ENCODE measurements at regions not wholly inside any gene's neighbourhood (a gene's known extent, or its start where the extent isn't known, plus 50 kb on each side); places are given as distances from the start of the nearest gene placed in this dataset.

GRCh38 chr3:73808862-73809509 is 184.2 kb upstream of the PDZRN3 start:
- H3K4me3 ChIP-seq (ENCODE audit: low read depth, low read length) = no peak overlapping the region
- TF ChIP-seq, protein P1, sequence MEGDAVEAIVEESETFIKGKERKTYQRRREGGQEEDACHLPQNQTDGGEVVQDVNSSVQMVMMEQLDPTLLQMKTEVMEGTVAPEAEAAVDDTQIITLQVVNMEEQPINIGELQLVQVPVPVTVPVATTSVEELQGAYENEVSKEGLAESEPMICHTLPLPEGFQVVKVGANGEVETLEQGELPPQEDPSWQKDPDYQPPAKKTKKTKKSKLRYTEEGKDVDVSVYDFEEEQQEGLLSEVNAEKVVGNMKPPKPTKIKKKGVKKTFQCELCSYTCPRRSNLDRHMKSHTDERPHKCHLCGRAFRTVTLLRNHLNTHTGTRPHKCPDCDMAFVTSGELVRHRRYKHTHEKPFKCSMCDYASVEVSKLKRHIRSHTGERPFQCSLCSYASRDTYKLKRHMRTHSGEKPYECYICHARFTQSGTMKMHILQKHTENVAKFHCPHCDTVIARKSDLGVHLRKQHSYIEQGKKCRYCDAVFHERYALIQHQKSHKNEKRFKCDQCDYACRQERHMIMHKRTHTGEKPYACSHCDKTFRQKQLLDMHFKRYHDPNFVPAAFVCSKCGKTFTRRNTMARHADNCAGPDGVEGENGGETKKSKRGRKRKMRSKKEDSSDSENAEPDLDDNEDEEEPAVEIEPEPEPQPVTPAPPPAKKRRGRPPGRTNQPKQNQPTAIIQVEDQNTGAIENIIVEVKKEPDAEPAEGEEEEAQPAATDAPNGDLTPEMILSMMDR (IDR thresholded peaks at IDR 0.05; ENCODE audit: insufficient read depth, low read depth, low read length, missing control alignments) = no peak
- no peak for DNase-seq (ENCODE audit: low read depth)

- TF ChIP-seq, protein P1 (IDR thresholded peaks at IDR 0.05; ENCODE audit: insufficient read depth, low read depth, low read length, missing control alignments) = no peak
- no peak overlapping the region for H3K4me3 ChIP-seq (ENCODE audit: low read depth, low read length)
- DNase-seq (ENCODE audit: low read depth) = no peak
These were observed 180.7 kb upstream of the PDZRN3 start for GRCh38 chr3:73805435-73805834.

DNA sequence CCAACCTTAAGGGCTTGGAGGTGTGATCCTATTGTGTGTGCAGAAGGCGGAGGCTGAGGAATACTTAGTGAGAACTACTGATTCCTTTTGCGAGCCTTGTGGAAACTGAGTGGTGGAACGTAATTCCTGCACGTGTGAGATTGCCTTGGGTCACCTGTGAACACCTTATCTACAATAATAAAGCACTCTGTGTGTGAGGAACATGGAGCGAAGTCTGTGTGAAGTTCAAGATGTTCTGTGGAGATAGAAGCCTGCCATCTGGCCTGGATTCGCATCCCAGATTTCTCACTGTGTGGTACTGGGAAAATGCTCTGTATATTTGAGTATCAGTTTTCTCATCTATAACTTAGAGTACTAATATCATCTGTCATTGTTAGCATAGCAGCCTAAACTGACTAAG is 179.5 kb upstream of the PDZRN3 start:
- TF ChIP-seq, protein P1 (IDR thresholded peaks at IDR 0.05; ENCODE audit: insufficient read depth, low read depth, low read length, missing control alignments) = no peak
- no peak overlapping the region for H3K4me3 ChIP-seq (ENCODE audit: low read depth, low read length)
- no peak for DNase-seq (ENCODE audit: low read depth)

- DNase-seq (ENCODE audit: low read depth) = no peak
- TF ChIP-seq, protein P1 (IDR thresholded peaks at IDR 0.05; ENCODE audit: insufficient read depth, low read depth, low read length, missing control alignments) = no peak
- H3K4me3 ChIP-seq (ENCODE audit: low read depth, low read length) = no peak overlapping the region
These were observed 176.7 kb upstream of the PDZRN3 start for GRCh38 chr3:73801444-73801843.

GRCh38 chr3:73797311-73797710 is 172.6 kb upstream of the PDZRN3 start:
- no peak for DNase-seq (ENCODE audit: low read depth)
- TF ChIP-seq, protein P1 (IDR thresholded peaks at IDR 0.05; ENCODE audit: insufficient read depth, low read depth, low read length, missing control alignments) = no peak

DNA sequence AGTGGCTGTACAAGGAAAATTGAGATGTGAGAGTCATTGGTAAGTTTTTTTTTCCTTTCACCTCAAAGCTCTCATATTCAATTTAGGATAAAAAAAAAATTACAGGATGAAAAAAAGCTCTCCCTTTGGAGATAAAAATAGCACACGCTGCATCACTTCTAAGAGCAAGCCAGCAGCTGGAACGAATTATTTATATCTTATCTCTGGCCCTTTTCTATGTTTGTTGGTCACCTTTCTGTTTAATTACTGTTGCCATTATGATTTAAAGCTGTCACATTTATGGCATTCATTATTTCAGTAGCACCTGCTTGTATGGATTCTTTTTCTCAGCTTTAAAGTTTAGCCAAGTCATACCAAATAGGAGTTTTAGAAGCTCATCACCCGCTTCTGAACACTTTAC is 171.6 kb upstream of the PDZRN3 start:
- DNase-seq (ENCODE audit: low read depth) = no peak
- no peak overlapping the region for H3K4me3 ChIP-seq (ENCODE audit: low read depth, low read length)
- TF ChIP-seq, protein P1 (IDR thresholded peaks at IDR 0.05; ENCODE audit: insufficient read depth, low read depth, low read length, missing control alignments) = no peak

More at GRCh38 chr3:73797311-73797710, 172.6 kb upstream of the PDZRN3 start:
- no peak overlapping the region for H3K4me3 ChIP-seq (ENCODE audit: low read depth, low read length)

- no peak overlapping the region for H3K4me3 ChIP-seq (ENCODE audit: low read depth, low read length)
- no peak for DNase-seq (ENCODE audit: low read depth)
- TF ChIP-seq, protein P1 (IDR thresholded peaks at IDR 0.05; ENCODE audit: insufficient read depth, low read depth, low read length, missing control alignments) = no peak
These were observed 166.6 kb upstream of the PDZRN3 start for GRCh38 chr3:73791356-73791755.
